HCT116 (cell line): ENCODE measurements at regions not wholly inside any gene's neighbourhood (a gene's known extent, or its start where the extent isn't known, plus 50 kb on each side); places are given as distances from the start of the nearest gene placed in this dataset.

Experiments used
- ATAC-seq: fragments of 200-7000 bp; cut with Tn5 transposase; 2 replicates; pipeline ENCODE4 v1.9.1; 2020; ENCODE audit warnings: mild to moderate bottlenecking, moderate library complexity
- BruUV-seq: library from RNA; stranded (reverse); fragments of 400-500 nt; replicated peaks from 2 replicates; lab custom pipeline; 2021; lab: Mats Ljungman, UMichigan
- CTCF ChIA-PET: fragments of 300-600 bp; sonication (Branson Sonifier 250); formaldehyde crosslinking; loops from one replicate; lab custom pipeline; 2021; ENCODE audit warnings: antibody characterized with exemption; lab: Charles Lee
- POLR2A ChIA-PET: fragments of 300-600, 350-600 bp; sonication (Branson Sonifier 250); formaldehyde crosslinking; loops from one replicate; lab custom pipeline; 2021; ENCODE audit warnings: antibody characterized with exemption; lab: Charles Lee
- RAD21 ChIA-PET, 2 experiments: fragments of 300-600 bp; sonication (Branson Sonifier 250); formaldehyde crosslinking; loops; one replicate each; lab custom pipeline; 2023; ENCODE audit warnings: low total read pairs in 2 of 2; ENCODE audit not compliant: uncharacterized antibody in 2 of 2, unreplicated experiment in 2 of 2, low non-redundant PET in 1 of 2; lab: Charles Lee
- DNase-seq: peaks from one replicate; pipeline ENCODE4 v3.0.0-alpha.2; 2010; ENCODE audit warnings: low read depth, low spot score
- H2AFZ ChIP-seq: fragments of 200-600 bp; shearing (Covaris generic), sonication (generic); 2 replicates; pipeline ENCODE4 v1.6.1; 2017; ENCODE audit warnings: low read depth, mixed run types, mixed read lengths, antibody characterized with exemption, low read length; ENCODE audit not compliant: poor library complexity, severe bottlenecking
- H3K27ac ChIP-seq: 2 replicates; pipeline ENCODE4 v1.5.1; 2012; ENCODE audit warnings: low read depth, low read length
- H3K27me3 ChIP-seq: fragments of 200-600 bp; sonication (generic); 2 replicates; pipeline ENCODE4 v1.6.1; 2016; ENCODE audit warnings: mixed run types, low read length, mixed read lengths; ENCODE audit not compliant: insufficient read depth
- H3K36me3 ChIP-seq, 2 experiments: fragments of 200-500 bp in 1 of 2; fragments of 200-600 bp in 1 of 2; sonication (Bioruptor generic) in 1 of 2; sonication (generic) in 1 of 2; 2 replicates each; pipeline versions ENCODE4 v1.5.1 to v1.6.1; 2014 to 2016; ENCODE audit warnings: low read length in 2 of 2, inconsistent platforms in 1 of 2, mixed read lengths in 1 of 2, mixed run types in 1 of 2; ENCODE audit not compliant: insufficient read depth in 2 of 2, control insufficient read depth in 1 of 2
- H3K4me1 ChIP-seq, 2 experiments: fragments of 200-600 bp in 1 of 2; sonication (generic) in 1 of 2; 2 replicates each; pipeline versions ENCODE4 v1.5.1 to v1.6.1; 2012 to 2017; ENCODE audit warnings: low read length in 2 of 2, inconsistent platforms in 1 of 2, mild to moderate bottlenecking in 1 of 2, mixed read lengths in 1 of 2, mixed run types in 1 of 2, moderate library complexity in 1 of 2; ENCODE audit not compliant: insufficient read depth in 2 of 2, control insufficient read depth in 1 of 2
- H3K4me2 ChIP-seq: fragments of 200-600 bp; sonication (generic); 2 replicates; pipeline ENCODE4 v1.6.1; 2017; ENCODE audit warnings: mixed run types, low read length, mixed read lengths
- H3K4me3 ChIP-seq, 2 experiments: fragments of 200-600 bp in 1 of 2; sonication (generic) in 1 of 2; replicated peaks in 1 of 2; 2 replicates each; pipeline ENCODE4 v1.5.1; 2011 to 2016; ENCODE audit warnings: low read length in 2 of 2, control low read depth in 1 of 2, low read depth in 1 of 2, mild to moderate bottlenecking in 1 of 2, mixed read lengths in 1 of 2, mixed run types in 1 of 2
- H3K79me2 ChIP-seq: fragments of 200-600 bp; sonication (generic); 2 replicates; pipeline ENCODE4 v1.6.1; 2017; ENCODE audit warnings: mild to moderate bottlenecking, mixed run types, low read length, moderate library complexity, mixed read lengths; ENCODE audit not compliant: insufficient read depth
- H3K9ac ChIP-seq: fragments of 200-600 bp; sonication (generic); 2 replicates; pipeline ENCODE4 v1.6.1; 2016; ENCODE audit warnings: low read length, mixed read lengths
- H3K9me2 ChIP-seq: fragments of 200-600 bp; sonication (generic), shearing (Covaris generic); 2 replicates; pipeline ENCODE4 v1.6.1; 2017; ENCODE audit warnings: mixed run types, mild to moderate bottlenecking, moderate library complexity; ENCODE audit not compliant: insufficient read depth
- H3K9me3 ChIP-seq, 2 experiments: fragments of 200-500 bp in 1 of 2; fragments of 200-600 bp in 1 of 2; sonication (Bioruptor generic) in 1 of 2; sonication (generic) in 1 of 2; 2 replicates each; pipeline ENCODE4 v1.6.1; 2014 to 2017; ENCODE audit warnings: low read length in 2 of 2, mixed read lengths in 2 of 2, inconsistent platforms in 1 of 2, low read depth in 1 of 2, mild to moderate bottlenecking in 1 of 2, mixed run types in 1 of 2, moderate library complexity in 1 of 2; ENCODE audit not compliant: control insufficient read depth in 1 of 2, insufficient read depth in 1 of 2
- H4K20me1 ChIP-seq: fragments of 200-600 bp; sonication (generic), shearing (Covaris generic); 2 replicates; pipeline ENCODE4 v1.6.1; 2017; ENCODE audit warnings: mixed run types, mild to moderate bottlenecking, moderate library complexity; ENCODE audit not compliant: insufficient read depth
- CBX3 ChIP-seq: IDR thresholded peaks from 2 replicates; pipeline ENCODE4 v1.6.1; 2012; ENCODE audit warnings: low read depth
- CEBPB ChIP-seq: IDR thresholded peaks from 2 replicates; pipeline ENCODE4 v1.6.1; 2012; ENCODE audit warnings: low read depth
- EZH2 ChIP-seq: fragments of 200-600 bp; sonication (generic); IDR thresholded peaks from 2 replicates; pipeline ENCODE4 v1.6.1; 2017; ENCODE audit warnings: antibody characterized with exemption, mixed run types
- EZH2phosphoT487 ChIP-seq: fragments of 200-600 bp; IDR thresholded peaks from 2 replicates; pipeline ENCODE4 v1.6.1; 2018; ENCODE audit warnings: antibody characterized with exemption, borderline replicate concordance
- FOSL1 ChIP-seq: IDR thresholded peaks from 2 replicates; pipeline ENCODE4 v1.6.1; 2012; ENCODE audit warnings: low read depth
- JUND ChIP-seq: IDR thresholded peaks from 2 replicates; pipeline ENCODE4 v1.6.1; 2012
- MAX ChIP-seq: IDR thresholded peaks from 2 replicates; pipeline ENCODE4 v1.6.1; 2012
- POLR2A ChIP-seq: IDR thresholded peaks from 2 replicates; pipeline ENCODE4 v1.7.0; 2011; ENCODE audit warnings: borderline replicate concordance; ENCODE audit not compliant: insufficient read depth, insufficient read length; ENCODE audit errors: extremely low read depth
- POLR2AphosphoS5 ChIP-seq: IDR thresholded peaks from 2 replicates; pipeline ENCODE4 v1.6.1; 2011; ENCODE audit warnings: mild to moderate bottlenecking, low read depth, low read length, moderate library complexity
- SIN3A ChIP-seq: IDR thresholded peaks from 2 replicates; pipeline ENCODE4 v1.6.1; 2012; ENCODE audit warnings: low read depth
- SP1 ChIP-seq: IDR thresholded peaks from 2 replicates; pipeline ENCODE4 v1.6.1; 2012; ENCODE audit warnings: low read depth
- SRF ChIP-seq: IDR thresholded peaks from 2 replicates; pipeline ENCODE4 v1.6.1; 2012; ENCODE audit warnings: low read depth
- TCF7L2 ChIP-seq: IDR thresholded peaks from 2 replicates; pipeline ENCODE4 v1.7.0; 2011; ENCODE audit warnings: borderline replicate concordance, inconsistent platforms; ENCODE audit not compliant: insufficient read depth, insufficient read length; ENCODE audit errors: extremely low read depth
- YY1 ChIP-seq: IDR thresholded peaks from 2 replicates; pipeline ENCODE4 v1.6.1; 2011; ENCODE audit warnings: low read length, low read depth, moderate library complexity, mild to moderate bottlenecking; ENCODE audit not compliant: insufficient replicate concordance; ENCODE audit errors: extremely low read depth
- ZFX ChIP-seq: fragments of 450-650 bp; IDR thresholded peaks from 2 replicates; pipeline ENCODE4 v1.6.1; 2017
- ZNF274 ChIP-seq: fragments of 200-500 bp; sonication (Bioruptor generic); IDR thresholded peaks from 2 replicates; pipeline ENCODE4 v1.6.1; 2014; ENCODE audit warnings: mild to moderate bottlenecking, low read depth, low read length, inconsistent platforms
- intact Hi-C: fragments of 100-400 bp; cut with micrococcal nuclease; formaldehyde crosslinking; loops from 2 replicates; pipeline ENCODE4 v1.10.0; 2022
- TF ChIP-seq, protein P1 (sequence below): IDR thresholded peaks from 2 replicates; pipeline ENCODE4 v1.6.1; 2012; ENCODE audit warnings: low read depth
- TF ChIP-seq, protein P2 (sequence below): IDR thresholded peaks from 2 replicates; pipeline ENCODE4 v1.6.1; 2012
- TF ChIP-seq, protein P3 (sequence below), 3 experiments: fragments of 200-600 bp in 1 of 3; sonication (generic) in 1 of 3; IDR thresholded peaks in 2 of 3; conservative IDR thresholded peaks in 1 of 3; 2 replicates each; pipeline ENCODE4 v1.5.1; 2012 to 2017; ENCODE audit warnings: low read depth in 2 of 3, low read length in 2 of 3, antibody characterized with exemption in 1 of 3, borderline replicate concordance in 1 of 3, control low read depth in 1 of 3, mild to moderate bottlenecking in 1 of 3, mixed read lengths in 1 of 3, mixed run types in 1 of 3, moderate library complexity in 1 of 3; ENCODE audit not compliant: insufficient read depth in 1 of 3
- TF ChIP-seq, protein P4 (sequence below): IDR thresholded peaks from 2 replicates; pipeline ENCODE4 v1.6.1; 2011; ENCODE audit warnings: mild to moderate bottlenecking, low read length, moderate library complexity; ENCODE audit not compliant: insufficient replicate concordance; ENCODE audit errors: extremely low read depth

- ATAC-seq (no peak), DNase-seq (no peak)
- H4K20me1 ChIP-seq: no peaks in the 10 kb centered on the region
- no peaks in the 10 kb centered on the region for H3K79me2 ChIP-seq
- intact Hi-C loops: no loop called here
- ChIA-PET RAD21 (no interaction called here), CTCF (no interaction called here), POLR2A (no interaction called here)
- no peaks in the 10 kb centered on the region for H3K9me2 ChIP-seq
- no peaks in the 10 kb centered on the region for H3K9me3 ChIP-seq
- no peaks in the 10 kb centered on the region for H3K4me1 ChIP-seq
- no TSS peak for BruUV-seq
- no peak overlapping the region for H2AFZ ChIP-seq
- TF ChIP-seq, protein P1, sequence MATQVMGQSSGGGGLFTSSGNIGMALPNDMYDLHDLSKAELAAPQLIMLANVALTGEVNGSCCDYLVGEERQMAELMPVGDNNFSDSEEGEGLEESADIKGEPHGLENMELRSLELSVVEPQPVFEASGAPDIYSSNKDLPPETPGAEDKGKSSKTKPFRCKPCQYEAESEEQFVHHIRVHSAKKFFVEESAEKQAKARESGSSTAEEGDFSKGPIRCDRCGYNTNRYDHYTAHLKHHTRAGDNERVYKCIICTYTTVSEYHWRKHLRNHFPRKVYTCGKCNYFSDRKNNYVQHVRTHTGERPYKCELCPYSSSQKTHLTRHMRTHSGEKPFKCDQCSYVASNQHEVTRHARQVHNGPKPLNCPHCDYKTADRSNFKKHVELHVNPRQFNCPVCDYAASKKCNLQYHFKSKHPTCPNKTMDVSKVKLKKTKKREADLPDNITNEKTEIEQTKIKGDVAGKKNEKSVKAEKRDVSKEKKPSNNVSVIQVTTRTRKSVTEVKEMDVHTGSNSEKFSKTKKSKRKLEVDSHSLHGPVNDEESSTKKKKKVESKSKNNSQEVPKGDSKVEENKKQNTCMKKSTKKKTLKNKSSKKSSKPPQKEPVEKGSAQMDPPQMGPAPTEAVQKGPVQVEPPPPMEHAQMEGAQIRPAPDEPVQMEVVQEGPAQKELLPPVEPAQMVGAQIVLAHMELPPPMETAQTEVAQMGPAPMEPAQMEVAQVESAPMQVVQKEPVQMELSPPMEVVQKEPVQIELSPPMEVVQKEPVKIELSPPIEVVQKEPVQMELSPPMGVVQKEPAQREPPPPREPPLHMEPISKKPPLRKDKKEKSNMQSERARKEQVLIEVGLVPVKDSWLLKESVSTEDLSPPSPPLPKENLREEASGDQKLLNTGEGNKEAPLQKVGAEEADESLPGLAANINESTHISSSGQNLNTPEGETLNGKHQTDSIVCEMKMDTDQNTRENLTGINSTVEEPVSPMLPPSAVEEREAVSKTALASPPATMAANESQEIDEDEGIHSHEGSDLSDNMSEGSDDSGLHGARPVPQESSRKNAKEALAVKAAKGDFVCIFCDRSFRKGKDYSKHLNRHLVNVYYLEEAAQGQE: no peak
- TF ChIP-seq POLR2A: no peak
- TF ChIP-seq YY1: no peak
- no peak for TF ChIP-seq SIN3A
- TF ChIP-seq ZFX: no peak
- TF ChIP-seq CBX3: no peak
- no peak for TF ChIP-seq EZH2
- TF ChIP-seq EZH2phosphoT487: no peak
- no peak for TF ChIP-seq MAX
- TF ChIP-seq, protein P2, sequence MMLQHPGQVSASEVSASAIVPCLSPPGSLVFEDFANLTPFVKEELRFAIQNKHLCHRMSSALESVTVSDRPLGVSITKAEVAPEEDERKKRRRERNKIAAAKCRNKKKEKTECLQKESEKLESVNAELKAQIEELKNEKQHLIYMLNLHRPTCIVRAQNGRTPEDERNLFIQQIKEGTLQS: no peak
- TF ChIP-seq SRF: no peak
- no peak for TF ChIP-seq ZNF274
- TF ChIP-seq JUND: no peak
- TF ChIP-seq SP1: no peak
- no peak for TF ChIP-seq TCF7L2
- TF ChIP-seq, protein P3, sequence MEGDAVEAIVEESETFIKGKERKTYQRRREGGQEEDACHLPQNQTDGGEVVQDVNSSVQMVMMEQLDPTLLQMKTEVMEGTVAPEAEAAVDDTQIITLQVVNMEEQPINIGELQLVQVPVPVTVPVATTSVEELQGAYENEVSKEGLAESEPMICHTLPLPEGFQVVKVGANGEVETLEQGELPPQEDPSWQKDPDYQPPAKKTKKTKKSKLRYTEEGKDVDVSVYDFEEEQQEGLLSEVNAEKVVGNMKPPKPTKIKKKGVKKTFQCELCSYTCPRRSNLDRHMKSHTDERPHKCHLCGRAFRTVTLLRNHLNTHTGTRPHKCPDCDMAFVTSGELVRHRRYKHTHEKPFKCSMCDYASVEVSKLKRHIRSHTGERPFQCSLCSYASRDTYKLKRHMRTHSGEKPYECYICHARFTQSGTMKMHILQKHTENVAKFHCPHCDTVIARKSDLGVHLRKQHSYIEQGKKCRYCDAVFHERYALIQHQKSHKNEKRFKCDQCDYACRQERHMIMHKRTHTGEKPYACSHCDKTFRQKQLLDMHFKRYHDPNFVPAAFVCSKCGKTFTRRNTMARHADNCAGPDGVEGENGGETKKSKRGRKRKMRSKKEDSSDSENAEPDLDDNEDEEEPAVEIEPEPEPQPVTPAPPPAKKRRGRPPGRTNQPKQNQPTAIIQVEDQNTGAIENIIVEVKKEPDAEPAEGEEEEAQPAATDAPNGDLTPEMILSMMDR (IDR thresholded peaks at IDR 0.05 in 2 of 3, conservative IDR thresholded peaks at IDR 0.05 in 1 of 3; ENCODE audit: borderline replicate concordance in 1 of 3, insufficient read depth in 1 of 3, low read depth in 2 of 3, low read length in 2 of 3): no peak
- no peak for TF ChIP-seq CEBPB
- TF ChIP-seq POLR2AphosphoS5: no peak
- TF ChIP-seq FOSL1: no peak
- TF ChIP-seq, protein P4, sequence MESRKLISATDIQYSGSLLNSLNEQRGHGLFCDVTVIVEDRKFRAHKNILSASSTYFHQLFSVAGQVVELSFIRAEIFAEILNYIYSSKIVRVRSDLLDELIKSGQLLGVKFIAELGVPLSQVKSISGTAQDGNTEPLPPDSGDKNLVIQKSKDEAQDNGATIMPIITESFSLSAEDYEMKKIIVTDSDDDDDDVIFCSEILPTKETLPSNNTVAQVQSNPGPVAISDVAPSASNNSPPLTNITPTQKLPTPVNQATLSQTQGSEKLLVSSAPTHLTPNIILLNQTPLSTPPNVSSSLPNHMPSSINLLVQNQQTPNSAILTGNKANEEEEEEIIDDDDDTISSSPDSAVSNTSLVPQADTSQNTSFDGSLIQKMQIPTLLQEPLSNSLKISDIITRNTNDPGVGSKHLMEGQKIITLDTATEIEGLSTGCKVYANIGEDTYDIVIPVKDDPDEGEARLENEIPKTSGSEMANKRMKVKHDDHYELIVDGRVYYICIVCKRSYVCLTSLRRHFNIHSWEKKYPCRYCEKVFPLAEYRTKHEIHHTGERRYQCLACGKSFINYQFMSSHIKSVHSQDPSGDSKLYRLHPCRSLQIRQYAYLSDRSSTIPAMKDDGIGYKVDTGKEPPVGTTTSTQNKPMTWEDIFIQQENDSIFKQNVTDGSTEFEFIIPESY: no peak
- H3K4me3 ChIP-seq: no peak overlapping the region
- no peak overlapping the region for H3K9ac ChIP-seq
- H3K27ac ChIP-seq: no peak overlapping the region
- H3K4me2 ChIP-seq: no peak overlapping the region
- H3K36me3 ChIP-seq: no peaks in the 10 kb centered on the region
- no peaks in the 10 kb centered on the region for H3K27me3 ChIP-seq
Measured at GRCh38 chr5:98563885-98564653, 209.4 kb upstream of the RGMB start.
